HepG2 (cell line): ENCODE measurements at regions not wholly inside any gene's neighbourhood (a gene's known extent, or its start where the extent isn't known, plus 50 kb on each side); places are given as distances from the start of the nearest gene placed in this dataset.

Experiments
- ATAC-seq: fragments of 200-7000 bp; cut with Tn5 transposase; 3 replicates; pipeline ENCODE4 v1.9.1; 2020; ENCODE audit warnings: mild to moderate bottlenecking, moderate library complexity
- BruUV-seq: library from RNA; stranded (reverse); fragments of 400-500 nt; replicated peaks from 2 replicates; lab custom pipeline; 2021; lab: Mats Ljungman, UMichigan
- CTCF ChIA-PET: fragments of 300-600 bp; formaldehyde crosslinking; extraction: SDS; loops from one replicate; lab custom pipeline; 2021; ENCODE audit warnings: low total read pairs, inconsistent platforms, low intra/inter-chr PET ratio; lab: Yijun Ruan, JAX
- POLR2A ChIA-PET: fragments of 350-600 bp; sonication (Branson Sonifier 250); formaldehyde crosslinking; loops from one replicate; lab custom pipeline; 2020; ENCODE audit warnings: antibody characterized with exemption, inconsistent platforms; lab: Yijun Ruan, JAX
- DNase-seq: peaks from one replicate; pipeline ENCODE4 v3.0.0-alpha.2; 2015; ENCODE audit warnings: low spot score
- FAIRE-seq: peaks from 3 replicates; lab custom pipeline; 2011; peaks lifted over from hg19 to GRCh38; lab: Jason Lieb, UNC
- H2AFZ ChIP-seq: one replicate; pipeline ENCODE4 v1.6.1; 2011; ENCODE audit warnings: low read length, inconsistent platforms
- H3K27ac ChIP-seq: fragments of 300-600 bp; 3 replicates; pipeline ENCODE4 v1.8.0; 2011; ENCODE audit warnings: mixed run types, mild to moderate bottlenecking, mixed read lengths, low read length, inconsistent platforms; ENCODE audit not compliant: insufficient read depth; ENCODE audit errors: extremely low read length
- H3K27me3 ChIP-seq, 2 experiments: fragments of 200-600 bp in 1 of 2; 2 replicates in 1 of 2; 3 replicates in 1 of 2; pipeline versions ENCODE4 v1.6.0 to v1.8.0; 2011; ENCODE audit warnings: low read length in 2 of 2, mild to moderate bottlenecking in 2 of 2, moderate library complexity in 2 of 2, inconsistent platforms in 1 of 2; ENCODE audit not compliant: insufficient read depth in 2 of 2, control insufficient read depth in 1 of 2
- H3K36me3 ChIP-seq, 2 experiments: fragments of 200-600 bp in 1 of 2; replicated peaks in 1 of 2; 2 replicates in 1 of 2; 3 replicates in 1 of 2; pipeline versions ENCODE4 v1.5.1 to v1.8.0; 2011; ENCODE audit warnings: low read length in 2 of 2, inconsistent platforms in 1 of 2; ENCODE audit not compliant: insufficient read depth in 2 of 2, control insufficient read depth in 1 of 2
- H3K4me1 ChIP-seq: 2 replicates; pipeline ENCODE4 v1.5.1; 2012; ENCODE audit warnings: low read length, inconsistent platforms; ENCODE audit not compliant: insufficient read depth
- H3K4me2 ChIP-seq: 2 replicates; pipeline ENCODE4 v1.6.0; 2011; ENCODE audit warnings: low read depth, low read length, inconsistent platforms
- H3K4me3 ChIP-seq, 3 experiments: fragments of 200-600 bp in 1 of 3; sonication (generic), shearing (Covaris generic) in 1 of 3; replicated peaks in 1 of 3; 2 replicates each; pipeline ENCODE4 v1.5.1; 2011 to 2016; ENCODE audit warnings: low read length in 3 of 3, inconsistent platforms in 2 of 3, low read depth in 2 of 3, mild to moderate bottlenecking in 2 of 3, control low read depth in 1 of 3, mixed read lengths in 1 of 3; ENCODE audit not compliant: insufficient read depth in 1 of 3
- H3K79me2 ChIP-seq: one replicate; pipeline ENCODE4 v1.6.1; 2011; ENCODE audit warnings: low read length, inconsistent platforms; ENCODE audit not compliant: insufficient read depth
- H3K9ac ChIP-seq: 2 replicates; pipeline ENCODE4 v1.6.0; 2011; ENCODE audit warnings: mild to moderate bottlenecking, low read depth, low read length, inconsistent platforms; ENCODE audit not compliant: insufficient read depth
- H3K9me3 ChIP-seq: 2 replicates; pipeline ENCODE4 v1.5.1; 2012; ENCODE audit warnings: mild to moderate bottlenecking, low read length
- H4K20me1 ChIP-seq: 2 replicates; pipeline ENCODE4 v1.6.0; 2011; ENCODE audit warnings: inconsistent platforms, mild to moderate bottlenecking, low read length, moderate library complexity; ENCODE audit not compliant: insufficient read depth
- AFF4 ChIP-seq: sonication (generic); formaldehyde crosslinking; IDR thresholded peaks from 2 replicates; pipeline ENCODE4 v1.4.0; 2020; ENCODE audit warnings: missing genetic modification reagents
- GPN1 ChIP-seq: sonication (generic); formaldehyde crosslinking; IDR thresholded peaks from 2 replicates; pipeline ENCODE4 v1.5.1; 2020; ENCODE audit warnings: missing genetic modification reagents, borderline replicate concordance
- HMG20A ChIP-seq: IDR thresholded peaks from 2 replicates; pipeline ENCODE4 v1.6.1; 2016; ENCODE audit warnings: borderline replicate concordance
- LRRFIP1 ChIP-seq: sonication (generic); formaldehyde crosslinking; conservative IDR thresholded peaks from 2 replicates; pipeline ENCODE4 v1.4.0; 2020; ENCODE audit warnings: missing genetic modification reagents
- MIER2 ChIP-seq: IDR thresholded peaks from 2 replicates; pipeline ENCODE4 v1.6.1; 2016; ENCODE audit warnings: missing biosample characterization, missing genetic modification reagents
- NR2F6 ChIP-seq, 2 experiments: IDR thresholded peaks; 2 replicates each; pipeline ENCODE4 v1.6.1; 2016; ENCODE audit warnings: antibody characterized with exemption in 1 of 2, mild to moderate bottlenecking in 1 of 2
- RFX1 ChIP-seq: fragments of 450-650 bp; IDR thresholded peaks from 2 replicates; pipeline ENCODE4 v1.6.1; 2017
- SAP130 ChIP-seq: IDR thresholded peaks from 2 replicates; pipeline ENCODE4 v1.6.1; 2016; ENCODE audit warnings: low read depth
- SP2 ChIP-seq: sonication (generic); formaldehyde crosslinking; IDR thresholded peaks from 2 replicates; pipeline ENCODE4 v1.5.1; 2020; ENCODE audit warnings: mild to moderate bottlenecking, missing genetic modification reagents
- SPEN ChIP-seq: sonication (generic); formaldehyde crosslinking; IDR thresholded peaks from 2 replicates; pipeline ENCODE4 v1.5.1; 2020; ENCODE audit warnings: low read depth, mild to moderate bottlenecking, missing genetic modification reagents
- THAP7 ChIP-seq: sonication (generic); formaldehyde crosslinking; IDR thresholded peaks from 2 replicates; pipeline ENCODE4 v1.8.1; 2023; ENCODE audit warnings: mild to moderate bottlenecking, missing genetic modification reagents
- in situ Hi-C: cut with HindIII; loops from 2 replicates; pipeline ENCODE4 v1.10.0; 2017; ENCODE audit warnings: low pct_unique_long_range_greater_than_20kb; ENCODE audit not compliant: extremely low pct_ligation_motif_present
- intact Hi-C: fragments of 100-400 bp; cut with micrococcal nuclease; formaldehyde crosslinking; loops from one replicate; pipeline ENCODE4 v1.10.0; 2022; ENCODE audit not compliant: unreplicated experiment
- small RNA-seq, 3 experiments: library from RNA; depleted of rRNA; stranded (forward); fragments of <200 nt; gene quantifications; one replicate each; pipeline ENCODE3, GENCODE V24; 2012; ENCODE audit warnings: low read depth in 2 of 3, low replicate concordance in 1 of 3; ENCODE audit not compliant: insufficient read length in 3 of 3, insufficient read depth in 2 of 3

- FAIRE-seq (no peak), DNase-seq (no peak), ATAC-seq (no peak)
- H4K20me1 ChIP-seq: no peaks in the 10 kb centered on the region
- no peaks in the 10 kb centered on the region for H3K36me3 ChIP-seq
- TF ChIP-seq SPEN (CRISPR knock-in tag) (no peak), LRRFIP1 (CRISPR knock-in tag) (no peak), RFX1 (no peak), GPN1 (CRISPR knock-in tag) (no peak), NR2F6 (IDR thresholded peaks at IDR 0.05) (no peak), NR2F6 (CRISPR knock-in tag; IDR thresholded peaks at IDR 0.05) (no peak), SP2 (CRISPR knock-in tag) (no peak), AFF4 (CRISPR knock-in tag) (no peak), MIER2 (no peak), THAP7 (CRISPR knock-in tag) (no peak), SAP130 (no peak), HMG20A (CRISPR knock-in tag) (no peak)
- H3K79me2 ChIP-seq: no peaks in the 10 kb centered on the region
- in situ Hi-C loops: no loop called here
- ChIA-PET CTCF (no interaction called here), POLR2A (no interaction called here)
- intact Hi-C loops: no loop called here
- H3K27me3 ChIP-seq: no peaks in the 10 kb centered on the region
- no peaks in the 10 kb centered on the region for H3K9me3 ChIP-seq
- no peak overlapping the region for H3K4me3 ChIP-seq
- H3K27ac ChIP-seq: no peak overlapping the region
- H3K4me2 ChIP-seq: no peak overlapping the region
- no TSS peak for BruUV-seq
- no peak overlapping the region for H3K9ac ChIP-seq
- H2AFZ ChIP-seq: no peak overlapping the region
- H3K4me1 ChIP-seq: no peaks in the 10 kb centered on the region
Observed at GRCh38 chr12:38956337-38956736, 50.9 kb upstream of the CPNE8 start.

Small RNA genes in the stretch of these regions (small RNA-seq; reads per million reads assigned to genes)
- gene AC084373.1: 0 reads per million in 3 experiments
